Uterus (tissue), 3 donors: ENCODE measurements at regions not wholly inside any gene's neighbourhood (a gene's known extent, or its start where the extent isn't known, plus 50 kb on each side); places are given as distances from the start of the nearest gene placed in this dataset.

ENCODE experiments used
- DNase-seq, 2 donors: peaks; one replicate each; pipeline ENCODE4 v3.0.0-alpha.2; 2019 to 2020
- H3K27ac ChIP-seq, 2 donors: fragments of 200-600 bp; sonication (generic); 1 replicate in 1 of 2; 2 replicates in 1 of 2; pipeline ENCODE4 v1.5.1; 2016 to 2018
- H3K27me3 ChIP-seq, 2 donors: fragments of 200-600 bp; sonication (generic); one replicate each; pipeline ENCODE4 v1.5.1; 2018 to 2019; ENCODE audit warnings: control low read depth in 1 of 2
- H3K36me3 ChIP-seq, 2 donors: fragments of 200-600 bp; sonication (generic); one replicate each; pipeline ENCODE4 v1.5.1; 2019; ENCODE audit warnings: control low read depth in 1 of 2
- H3K4me1 ChIP-seq, 2 donors: fragments of 200-600 bp; sonication (generic); one replicate each; pipeline ENCODE4 v1.5.1; 2018 to 2019; ENCODE audit warnings: control low read depth in 1 of 2
- H3K4me3 ChIP-seq, 2 donors: fragments of 200-600 bp; sonication (generic); 1 replicate in 1 of 2; 2 replicates in 1 of 2; pipeline ENCODE4 v1.5.1; 2018 to 2019; ENCODE audit warnings: mild to moderate bottlenecking in 1 of 2
- H3K9me3 ChIP-seq, 2 donors: fragments of 200-600 bp; sonication (generic); one replicate each; pipeline ENCODE4 v1.5.1; 2019; ENCODE audit warnings: control low read depth in 1 of 2
- POLR2A ChIP-seq, 2 donors: fragments of 450-650 bp; IDR thresholded peaks; one replicate each; pipeline ENCODE4 v1.6.1; 2016; ENCODE audit warnings: antibody characterized with exemption in 2 of 2, mild to moderate bottlenecking in 1 of 2, moderate library complexity in 1 of 2
- intact Hi-C: fragments of 100-400 bp; cut with DNase I; formaldehyde crosslinking; loops from one replicate; pipeline ENCODE4 v1.15.1; 2023; ENCODE audit warnings: low total_unique reads
- TF ChIP-seq, protein P1 (sequence below), 4 experiments: fragments of 200-600 bp in 2 of 4; fragments of 450-650 bp in 2 of 4; sonication (generic) in 2 of 4; IDR thresholded peaks; one replicate each; pipeline ENCODE4 v1.5.1; 2016 to 2019; ENCODE audit warnings: antibody characterized with exemption in 4 of 4, mild to moderate bottlenecking in 2 of 4, moderate library complexity in 1 of 4
- donor health status: DM: yes; HTN: yes; CAD: no.

DNA sequence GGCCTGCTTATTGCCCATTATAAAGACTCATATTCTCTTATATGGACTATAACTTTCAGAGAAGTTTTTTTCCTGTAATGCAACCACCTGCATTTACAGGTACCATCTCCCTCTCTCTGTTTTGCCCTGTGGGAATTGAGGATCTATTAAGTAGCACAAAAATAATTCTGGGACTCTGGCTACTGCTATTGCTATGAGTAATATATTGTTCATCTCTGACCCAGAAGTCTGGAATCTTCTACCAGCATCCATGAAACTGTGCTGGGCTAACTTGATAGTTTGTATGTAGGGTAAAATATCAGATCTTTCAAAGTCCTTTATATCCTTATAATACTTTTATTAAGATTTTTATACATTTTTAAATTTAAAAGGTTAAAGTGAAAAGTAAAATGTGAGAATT lies 607.2 kb downstream of the EFNA5 start:
- no peaks in the 10 kb centered on the region for H3K4me1 ChIP-seq
- intact Hi-C loops, result no loop called here
- no peaks in the 10 kb centered on the region for H3K36me3 ChIP-seq
- H3K27ac ChIP-seq, result no peak overlapping the region
- no peaks in the 10 kb centered on the region for H3K27me3 ChIP-seq
- TF ChIP-seq, protein P1, sequence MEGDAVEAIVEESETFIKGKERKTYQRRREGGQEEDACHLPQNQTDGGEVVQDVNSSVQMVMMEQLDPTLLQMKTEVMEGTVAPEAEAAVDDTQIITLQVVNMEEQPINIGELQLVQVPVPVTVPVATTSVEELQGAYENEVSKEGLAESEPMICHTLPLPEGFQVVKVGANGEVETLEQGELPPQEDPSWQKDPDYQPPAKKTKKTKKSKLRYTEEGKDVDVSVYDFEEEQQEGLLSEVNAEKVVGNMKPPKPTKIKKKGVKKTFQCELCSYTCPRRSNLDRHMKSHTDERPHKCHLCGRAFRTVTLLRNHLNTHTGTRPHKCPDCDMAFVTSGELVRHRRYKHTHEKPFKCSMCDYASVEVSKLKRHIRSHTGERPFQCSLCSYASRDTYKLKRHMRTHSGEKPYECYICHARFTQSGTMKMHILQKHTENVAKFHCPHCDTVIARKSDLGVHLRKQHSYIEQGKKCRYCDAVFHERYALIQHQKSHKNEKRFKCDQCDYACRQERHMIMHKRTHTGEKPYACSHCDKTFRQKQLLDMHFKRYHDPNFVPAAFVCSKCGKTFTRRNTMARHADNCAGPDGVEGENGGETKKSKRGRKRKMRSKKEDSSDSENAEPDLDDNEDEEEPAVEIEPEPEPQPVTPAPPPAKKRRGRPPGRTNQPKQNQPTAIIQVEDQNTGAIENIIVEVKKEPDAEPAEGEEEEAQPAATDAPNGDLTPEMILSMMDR (IDR thresholded peaks at IDR 0.05), result no peak
- TF ChIP-seq POLR2A (IDR thresholded peaks at IDR 0.05), result no peak
- no peak for DNase-seq
- no peak overlapping the region for H3K4me3 ChIP-seq
- no peaks in the 10 kb centered on the region for H3K9me3 ChIP-seq

- Histone ChIP-seq H3K4me3 (no peak overlapping the region), H3K36me3 (no peaks in the 10 kb centered on the region), H3K4me1 (no peaks in the 10 kb centered on the region), H3K27ac (no peak overlapping the region), H3K9me3 (no peaks in the 10 kb centered on the region), H3K27me3 (no peaks in the 10 kb centered on the region)
- no peak for TF ChIP-seq POLR2A (IDR thresholded peaks at IDR 0.05)
- TF ChIP-seq, protein P1 (IDR thresholded peaks at IDR 0.05), result no peak
- intact Hi-C loops, result no loop called here
- no peak for DNase-seq
Measured at GRCh38 chr5:107058803-107059202, 611.9 kb downstream of the EFNA5 start.

DNA sequence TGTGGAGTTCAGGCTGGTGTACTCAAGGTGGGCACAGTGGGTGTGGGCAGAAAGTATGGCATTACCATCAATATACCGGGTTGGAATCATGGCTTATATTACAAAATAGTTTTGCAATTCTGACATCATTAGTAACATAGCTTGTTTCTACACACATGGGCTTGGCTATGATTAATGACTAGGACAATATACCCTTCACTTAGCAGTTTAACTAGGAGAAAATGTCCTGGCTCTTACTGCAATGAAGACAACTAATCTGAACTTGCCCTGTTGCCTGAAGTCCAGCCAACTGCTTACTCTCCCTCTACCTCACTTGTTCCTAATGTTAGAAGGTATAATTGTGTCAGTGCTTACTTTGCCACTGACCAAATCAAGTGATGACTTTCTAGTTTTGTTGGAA lies 612.5 kb downstream of the EFNA5 start:
- no peak for TF ChIP-seq POLR2A (IDR thresholded peaks at IDR 0.05)
- no peaks in the 10 kb centered on the region for H3K27me3 ChIP-seq
- no peaks in the 10 kb centered on the region for H3K9me3 ChIP-seq
- no peaks in the 10 kb centered on the region for H3K4me1 ChIP-seq
- intact Hi-C loops, result no loop called here
- H3K36me3 ChIP-seq, result no peaks in the 10 kb centered on the region
- DNase-seq, result no peak
- H3K27ac ChIP-seq, result no peak overlapping the region
- H3K4me3 ChIP-seq, result no peak overlapping the region

GRCh38 chr5:107056278-107056677 lies 614.5 kb downstream of the EFNA5 start:
- no peak for DNase-seq
- TF ChIP-seq POLR2A (IDR thresholded peaks at IDR 0.05), result no peak
- TF ChIP-seq, protein P1 (IDR thresholded peaks at IDR 0.05), result no peak
- Histone ChIP-seq H3K27me3 (no peaks in the 10 kb centered on the region), H3K4me3 (no peak overlapping the region), H3K36me3 (no peaks in the 10 kb centered on the region), H3K4me1 (no peaks in the 10 kb centered on the region), H3K9me3 (no peaks in the 10 kb centered on the region), H3K27ac (no peak overlapping the region)
- intact Hi-C loops, result no loop called here

DNA sequence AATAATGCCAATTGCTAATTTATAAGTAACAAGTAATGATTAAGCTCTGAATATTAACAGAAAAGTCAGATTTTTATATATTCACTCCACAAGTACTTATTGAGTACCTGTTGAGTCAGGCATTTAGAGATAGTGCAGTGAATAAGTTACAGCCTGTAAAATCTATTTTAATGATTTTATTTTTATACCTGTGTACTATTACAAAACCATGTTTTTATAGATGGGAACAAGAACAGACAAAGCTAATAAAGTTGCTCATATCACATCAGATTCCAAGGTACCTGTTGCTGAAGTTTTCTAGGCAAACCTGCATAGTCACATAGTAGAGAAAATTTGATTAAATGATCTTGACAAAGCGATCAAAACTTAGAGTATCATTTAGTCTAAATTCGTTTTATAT lies 623.7 kb downstream of the EFNA5 start:
- intact Hi-C loops, result no loop called here
- Histone ChIP-seq H3K27me3 (no peaks in the 10 kb centered on the region), H3K27ac (no peak overlapping the region), H3K9me3 (no peaks in the 10 kb centered on the region), H3K4me3 (no peak overlapping the region), H3K4me1 (no peaks in the 10 kb centered on the region), H3K36me3 (no peaks in the 10 kb centered on the region)
- TF ChIP-seq POLR2A (IDR thresholded peaks at IDR 0.05), result no peak
- TF ChIP-seq, protein P1 (IDR thresholded peaks at IDR 0.05), result no peak
- no peak for DNase-seq

DNA sequence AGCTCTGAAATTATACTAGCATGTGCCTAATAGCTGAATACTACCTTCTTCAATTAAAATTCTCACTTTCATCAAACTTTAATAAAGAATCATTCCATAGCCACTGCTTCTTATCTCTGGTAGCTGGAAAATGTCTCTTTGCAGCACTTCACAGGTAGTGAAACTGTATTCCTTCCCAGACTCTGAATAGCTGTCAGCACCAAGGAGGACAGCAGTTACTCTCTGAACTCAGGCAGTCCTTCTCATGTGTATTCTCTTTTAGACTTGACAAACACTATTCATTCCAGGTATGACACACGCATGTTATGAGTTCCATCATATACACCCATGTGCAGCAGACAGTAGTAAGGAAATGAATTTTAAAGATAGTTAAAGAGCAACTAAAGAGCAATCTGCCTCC lies 627.1 kb downstream of the EFNA5 start:
- no peak for DNase-seq
- Histone ChIP-seq H3K4me1 (no peaks in the 10 kb centered on the region), H3K9me3 (no peaks in the 10 kb centered on the region), H3K27me3 (no peaks in the 10 kb centered on the region), H3K4me3 (no peak overlapping the region), H3K27ac (no peak overlapping the region), H3K36me3 (no peaks in the 10 kb centered on the region)
- TF ChIP-seq POLR2A (IDR thresholded peaks at IDR 0.05), result no peak
- TF ChIP-seq, protein P1 (IDR thresholded peaks at IDR 0.05), result no peak
- intact Hi-C loops, result no loop called here
